IPS-18a (cell line): ENCODE measurements at regions not wholly inside any gene's neighbourhood (a gene's known extent, or its start where the extent isn't known, plus 50 kb on each side); places are given as distances from the start of the nearest gene placed in this dataset.
A peak's percentile ranks its signal among the peaks of the same experiment; 100 is the strongest.

ENCODE experiments used
- H3K27ac ChIP-seq: one replicate; pipeline ENCODE4 v1.5.1; 2013; ENCODE audit warnings: low read length
- H3K27me3 ChIP-seq: one replicate; pipeline ENCODE4 v1.6.1; 2013; ENCODE audit warnings: mild to moderate bottlenecking, low read length; ENCODE audit not compliant: control insufficient read depth, insufficient read depth
- H3K36me3 ChIP-seq: one replicate; pipeline ENCODE4 v1.6.1; 2013; ENCODE audit warnings: low read depth, low read length; ENCODE audit not compliant: control insufficient read depth
- H3K4me1 ChIP-seq: one replicate; pipeline ENCODE4 v1.6.1; 2013; ENCODE audit warnings: low read depth, low read length; ENCODE audit not compliant: control insufficient read depth
- H3K4me3 ChIP-seq: one replicate; pipeline ENCODE4 v1.5.1; 2013; ENCODE audit warnings: low read length
- H3K9ac ChIP-seq: one replicate; pipeline ENCODE4 v1.6.1; 2013; ENCODE audit warnings: mild to moderate bottlenecking, low read length, moderate library complexity
- H3K9me3 ChIP-seq: one replicate; pipeline ENCODE4 v1.6.1; 2013; ENCODE audit warnings: low read depth, low read length; ENCODE audit not compliant: control insufficient read depth

DNA sequence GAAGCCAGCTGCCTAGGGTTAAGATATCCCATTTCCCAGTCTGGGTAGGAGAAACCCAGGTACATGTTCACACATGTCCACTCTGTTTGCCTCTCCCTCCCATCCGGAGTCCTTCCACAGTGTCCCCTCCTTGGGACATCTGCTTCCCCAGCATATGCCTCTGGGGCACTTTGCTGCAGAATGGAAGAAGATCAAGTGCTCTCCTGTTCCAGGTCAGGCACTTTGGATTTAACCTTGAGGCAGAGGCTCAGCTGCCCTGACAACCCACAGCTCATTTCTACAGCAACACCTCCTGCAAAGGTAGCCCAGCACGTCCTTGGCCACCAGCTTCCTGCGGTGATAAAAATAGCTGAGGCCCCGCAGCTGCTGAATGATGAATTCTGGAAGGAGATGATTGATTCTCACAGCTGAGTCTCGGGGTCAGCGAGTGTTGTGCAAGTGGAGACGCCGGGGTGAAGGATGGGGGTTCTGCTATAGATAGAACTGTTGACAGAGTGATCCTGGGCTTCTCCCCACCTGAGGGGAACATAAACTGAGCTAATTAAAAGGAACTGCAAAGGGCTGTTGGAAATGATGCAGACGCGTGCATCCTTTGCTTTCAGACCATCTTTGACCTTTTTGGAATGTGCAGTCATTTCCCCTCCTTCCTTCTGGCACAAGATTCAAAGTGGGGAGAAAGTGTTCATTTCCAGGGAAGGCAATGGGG lies 145.0 kb downstream of the SLC38A6 start:
- Histone ChIP-seq H3K27ac (no peak overlapping the region), H3K4me1 (peaks cover 17% of the 10 kb centered on the region), H3K36me3 (no peaks in the 10 kb centered on the region), H3K9me3 (peaks cover 6% of the 10 kb centered on the region), H3K4me3 (no peak overlapping the region), H3K9ac (no peak overlapping the region), H3K27me3 (no peaks in the 10 kb centered on the region)

DNA sequence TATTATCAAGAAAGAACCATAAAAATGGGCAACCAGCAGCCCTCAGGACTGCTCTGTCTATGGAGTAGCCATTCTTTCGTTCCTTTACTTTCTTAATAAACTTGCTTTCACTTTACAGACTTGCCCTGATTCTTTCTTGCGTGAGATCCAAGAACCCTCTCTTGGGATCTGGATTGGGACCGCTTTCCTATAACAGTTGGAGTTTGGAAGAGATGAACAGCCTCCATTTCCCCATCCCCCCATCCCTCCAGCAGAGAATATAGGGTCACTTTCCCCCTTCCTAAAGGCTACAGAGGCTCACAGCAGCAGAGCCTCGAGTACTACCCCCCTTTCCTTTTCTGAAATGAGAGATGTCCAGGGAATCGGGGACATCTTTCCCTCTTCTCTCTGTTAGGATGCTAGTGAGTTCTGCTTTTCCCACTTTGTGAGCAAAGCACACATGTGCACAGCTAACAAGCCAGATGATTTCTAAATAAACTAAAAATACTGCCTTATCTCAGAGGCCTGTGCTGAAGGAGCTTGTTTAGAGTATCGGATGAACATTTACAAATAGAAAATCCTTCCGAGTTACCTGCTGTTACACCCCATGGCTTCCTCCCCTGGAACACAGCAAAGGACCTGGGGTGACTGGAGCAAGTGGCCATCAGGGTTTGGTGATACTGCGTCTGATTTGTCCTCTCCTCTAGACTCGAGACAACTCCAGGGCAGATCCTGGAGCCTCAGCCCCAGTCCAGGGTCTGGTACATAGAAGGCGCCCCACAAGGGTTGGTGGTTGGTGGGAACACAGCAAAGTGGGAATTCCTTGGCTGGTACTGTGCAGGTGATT lies 144.2 kb downstream of the SLC38A6 start:
- peaks cover 17% of the 10 kb centered on the region for H3K4me1 ChIP-seq
- peaks cover 11% of the 10 kb centered on the region for H3K9me3 ChIP-seq
- H3K4me3 ChIP-seq = no peak overlapping the region
- H3K27ac ChIP-seq = no peak overlapping the region
- H3K36me3 ChIP-seq = no peaks in the 10 kb centered on the region
- H3K9ac ChIP-seq = no peak overlapping the region
- H3K27me3 ChIP-seq = no peaks in the 10 kb centered on the region

DNA sequence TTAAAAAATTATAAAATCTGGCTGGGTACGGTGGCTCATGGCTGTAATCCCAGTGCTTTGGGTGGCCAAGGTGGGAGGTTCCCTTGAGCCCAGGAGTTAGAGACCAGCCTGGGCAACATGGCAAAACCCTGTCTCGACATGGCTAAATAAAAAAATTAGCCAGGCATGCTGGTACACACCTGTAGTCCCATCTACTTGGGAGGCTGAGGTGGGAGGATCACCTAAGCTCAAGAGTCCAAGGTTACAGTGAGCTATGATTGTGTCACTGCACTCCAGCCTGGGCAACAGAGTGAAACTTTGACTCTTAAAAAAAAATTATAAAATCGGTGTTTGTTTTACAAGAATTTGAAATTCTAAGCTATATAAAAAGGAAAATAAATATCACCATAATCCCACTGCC lies 141.8 kb downstream of the SLC38A6 start:
- Histone ChIP-seq H3K4me1 (peaks cover 36% of the 10 kb centered on the region), H3K27me3 (no peaks in the 10 kb centered on the region), H3K9me3 (peaks cover 11% of the 10 kb centered on the region), H3K9ac (no peak overlapping the region), H3K27ac (no peak overlapping the region), H3K36me3 (no peaks in the 10 kb centered on the region), H3K4me3 (no peak overlapping the region)

DNA sequence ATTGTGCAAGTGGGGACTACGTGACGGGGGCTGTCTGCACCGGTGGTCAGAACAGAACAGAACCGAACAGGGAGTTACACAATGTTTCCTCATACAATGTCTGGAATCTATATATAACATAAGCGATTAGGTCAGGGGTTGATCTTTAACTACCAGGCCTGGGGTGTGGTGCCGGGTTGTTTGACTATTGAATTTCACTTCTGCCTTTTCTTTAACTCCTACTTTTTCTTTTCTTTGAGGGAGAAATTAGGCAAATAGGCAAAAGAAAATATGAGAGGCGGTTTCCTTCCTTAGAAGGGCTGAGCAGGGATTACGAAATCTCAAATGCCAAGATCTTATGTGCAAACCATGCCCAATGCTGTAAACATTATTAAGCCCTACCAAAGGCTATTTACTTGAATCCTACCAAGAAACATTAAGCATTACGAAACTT lies 140.3 kb downstream of the SLC38A6 start:
- H3K27ac ChIP-seq = no peak overlapping the region
- peaks cover 11% of the 10 kb centered on the region for H3K9me3 ChIP-seq
- H3K4me3 ChIP-seq = no peak overlapping the region
- no peaks in the 10 kb centered on the region for H3K36me3 ChIP-seq
- no peaks in the 10 kb centered on the region for H3K27me3 ChIP-seq
- peaks cover 29% of the 10 kb centered on the region for H3K4me1 ChIP-seq
- H3K9ac ChIP-seq = no peak overlapping the region

DNA sequence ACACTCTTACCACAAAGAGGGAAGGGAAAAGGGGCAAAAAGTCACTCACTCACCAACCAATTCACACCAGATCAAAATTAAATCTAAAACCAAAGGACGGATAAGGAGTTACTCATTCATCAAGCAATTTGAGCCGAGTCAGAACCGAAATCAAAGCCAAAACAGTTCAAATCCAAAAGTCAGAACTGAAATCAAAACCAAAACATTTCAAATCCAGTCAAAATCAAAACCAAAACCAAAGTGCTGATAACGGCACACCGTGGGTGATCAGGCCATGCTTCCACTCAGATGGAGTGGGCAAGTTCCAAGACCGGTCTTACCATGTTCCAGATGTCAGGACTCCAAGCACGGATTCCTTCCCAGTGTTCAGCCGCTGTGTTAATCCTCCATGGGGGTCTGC lies 139.5 kb downstream of the SLC38A6 start:
- Histone ChIP-seq H3K9ac (no peak overlapping the region), H3K36me3 (no peaks in the 10 kb centered on the region), H3K27ac (no peak overlapping the region), H3K4me3 (no peak overlapping the region), H3K9me3 (peaks cover 11% of the 10 kb centered on the region), H3K27me3 (no peaks in the 10 kb centered on the region), H3K4me1 (peaks cover 25% of the 10 kb centered on the region)

DNA sequence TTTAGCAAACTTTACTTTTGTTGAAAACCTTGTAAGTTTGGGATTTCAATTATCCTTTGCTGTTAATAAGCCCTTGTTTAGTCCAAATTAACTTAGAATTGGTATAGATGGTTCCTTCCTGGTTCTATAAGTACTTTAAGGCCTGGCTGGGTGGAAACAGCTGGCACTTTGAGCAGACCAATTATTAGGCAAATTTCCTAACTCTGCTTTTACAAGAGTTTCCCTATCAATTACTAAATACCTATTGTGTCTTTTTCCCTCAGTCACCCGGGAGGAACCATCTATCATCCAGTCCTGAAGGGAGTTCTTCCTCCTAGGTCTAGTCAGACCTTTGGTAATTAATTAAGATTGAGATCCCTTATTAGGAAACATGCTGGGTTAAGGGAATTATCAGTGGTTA lies 138.0 kb downstream of the SLC38A6 start:
- Histone ChIP-seq H3K9me3 (peaks cover 15% of the 10 kb centered on the region), H3K27me3 (no peaks in the 10 kb centered on the region), H3K4me1 (peaks cover 25% of the 10 kb centered on the region), H3K9ac (no peak overlapping the region), H3K27ac (no peak overlapping the region), H3K36me3 (no peaks in the 10 kb centered on the region), H3K4me3 (peak overlapping the region; percentile 17)

DNA sequence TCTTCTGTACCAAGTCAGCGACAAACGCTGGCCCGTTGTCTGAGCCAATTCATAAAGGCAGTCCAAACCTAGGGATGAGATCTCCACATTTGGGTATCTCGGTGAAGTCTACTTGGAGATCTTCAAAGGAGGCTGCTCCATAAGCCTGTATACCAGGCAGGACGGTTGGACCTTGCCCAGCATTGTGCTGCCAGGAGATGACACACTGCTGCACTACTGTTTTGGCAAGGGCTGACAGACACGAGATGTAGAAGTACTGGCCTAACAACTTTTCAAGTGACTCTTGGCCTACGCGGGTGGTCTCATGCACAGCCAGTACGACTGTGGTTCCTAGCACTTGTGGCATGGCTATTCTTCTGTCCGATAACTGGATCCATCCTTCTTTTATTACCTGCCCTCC lies 135.3 kb downstream of the SLC38A6 start:
- H3K9ac ChIP-seq = no peak overlapping the region
- no peaks in the 10 kb centered on the region for H3K27me3 ChIP-seq
- no peak overlapping the region for H3K4me3 ChIP-seq
- peaks cover 25% of the 10 kb centered on the region for H3K4me1 ChIP-seq
- no peak overlapping the region for H3K27ac ChIP-seq
- H3K9me3 ChIP-seq = peaks cover 15% of the 10 kb centered on the region
- no peaks in the 10 kb centered on the region for H3K36me3 ChIP-seq

DNA sequence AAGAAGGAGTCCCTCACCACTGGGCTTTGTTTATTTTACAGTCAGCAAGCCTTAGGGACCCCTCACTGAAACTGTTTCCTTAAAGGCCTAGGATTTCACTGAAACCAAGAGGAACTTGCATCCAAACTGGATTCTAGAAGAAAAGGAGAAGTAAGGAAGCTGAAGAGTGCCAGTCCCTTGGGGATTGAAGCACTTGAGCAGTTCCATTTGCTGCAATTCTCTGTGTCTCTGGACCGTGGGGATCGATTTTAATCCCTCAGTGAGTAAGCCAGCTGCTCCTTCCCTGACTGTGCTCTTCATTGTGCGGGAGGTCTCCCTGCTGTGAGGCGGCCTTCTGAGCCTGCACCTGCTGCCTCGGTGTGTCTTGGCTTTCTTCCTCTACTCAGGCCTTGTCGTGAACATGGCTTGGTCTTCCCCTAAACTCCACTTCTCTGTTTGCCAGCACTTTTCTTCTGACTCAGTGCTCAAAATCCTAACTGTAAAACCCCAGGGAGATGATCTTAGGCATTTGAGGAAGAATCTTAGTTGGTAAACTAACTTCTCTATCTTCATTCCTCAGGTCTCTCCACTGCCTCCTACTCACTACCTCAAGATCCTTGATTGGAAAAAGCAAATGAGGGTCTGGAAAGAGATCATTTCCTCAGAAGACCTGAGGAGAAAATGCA lies 132.6 kb downstream of the SLC38A6 start:
- Histone ChIP-seq H3K4me3 (no peak overlapping the region), H3K27me3 (no peaks in the 10 kb centered on the region), H3K27ac (no peak overlapping the region), H3K36me3 (no peaks in the 10 kb centered on the region), H3K9me3 (peaks cover 7% of the 10 kb centered on the region), H3K4me1 (peaks cover 19% of the 10 kb centered on the region), H3K9ac (no peak overlapping the region)

DNA sequence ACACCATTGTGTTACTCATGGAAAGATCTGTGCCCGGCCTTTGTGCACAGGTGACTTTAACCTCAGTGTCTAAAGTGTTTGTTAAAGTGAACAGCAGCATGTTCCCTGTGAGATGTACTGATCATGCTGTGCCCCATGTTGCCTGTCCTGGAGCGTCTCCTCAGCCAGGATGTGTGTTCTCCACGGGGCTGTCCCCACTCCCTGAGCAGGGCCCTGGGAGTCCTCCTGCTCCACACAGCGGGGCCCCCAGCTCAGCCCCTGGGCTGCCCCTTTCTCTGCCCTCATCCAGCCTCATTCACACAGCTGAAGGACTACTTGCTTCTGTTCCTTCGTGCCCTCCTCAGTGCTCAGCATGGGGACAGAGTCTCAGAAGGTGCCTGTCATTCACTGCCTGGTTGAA lies 131.5 kb downstream of the SLC38A6 start:
- H3K36me3 ChIP-seq = no peaks in the 10 kb centered on the region
- no peak overlapping the region for H3K27ac ChIP-seq
- H3K27me3 ChIP-seq = no peaks in the 10 kb centered on the region
- no peak overlapping the region for H3K9ac ChIP-seq
- peaks cover 10% of the 10 kb centered on the region for H3K4me1 ChIP-seq
- peaks cover 7% of the 10 kb centered on the region for H3K9me3 ChIP-seq
- H3K4me3 ChIP-seq = no peak overlapping the region

DNA sequence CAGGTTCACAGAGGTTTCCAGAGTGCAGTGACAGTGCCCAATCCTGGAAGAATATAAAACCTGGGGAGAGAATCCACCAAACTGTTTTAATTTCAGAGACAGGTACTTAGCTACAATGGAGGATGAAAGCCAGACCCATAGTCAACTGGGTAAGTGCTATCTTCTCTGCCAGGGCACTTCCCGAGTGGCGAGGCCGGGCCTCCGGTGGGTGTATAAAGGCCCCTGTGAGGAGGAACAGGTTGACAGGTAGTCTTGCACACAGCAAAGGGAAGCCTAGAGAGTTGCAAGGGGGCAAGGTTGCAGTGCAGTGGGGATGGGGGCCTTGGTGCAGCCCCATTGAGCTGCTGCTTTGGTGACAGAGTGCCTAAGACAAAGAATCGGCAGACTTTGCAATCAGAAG lies 130.7 kb downstream of the SLC38A6 start:
- Histone ChIP-seq H3K36me3 (no peaks in the 10 kb centered on the region), H3K27ac (no peak overlapping the region), H3K9me3 (peaks cover 7% of the 10 kb centered on the region), H3K4me1 (peaks cover 10% of the 10 kb centered on the region), H3K9ac (no peak overlapping the region), H3K4me3 (no peak overlapping the region), H3K27me3 (no peaks in the 10 kb centered on the region)

DNA sequence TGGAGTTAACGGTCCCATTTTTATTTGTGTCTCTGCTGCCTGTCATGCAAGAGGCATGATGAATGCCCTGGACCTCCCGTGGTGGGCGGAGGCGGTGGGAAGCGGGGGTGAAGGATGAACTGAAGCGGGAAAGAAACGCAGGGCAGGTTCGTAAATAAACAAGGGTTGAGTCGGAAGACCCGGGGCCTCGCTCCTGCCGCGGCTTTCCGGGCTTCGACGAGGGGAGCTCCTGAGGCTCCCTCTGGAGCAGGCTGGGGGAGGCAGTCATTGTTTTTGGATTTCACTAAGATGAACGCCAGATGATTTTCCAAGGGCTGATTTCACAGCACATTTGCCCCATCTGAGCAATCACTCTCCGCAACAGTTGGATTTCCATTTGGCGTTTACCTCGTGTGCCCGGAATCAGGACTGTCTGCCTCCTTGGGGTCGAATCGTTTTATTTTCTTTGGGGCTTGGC lies 130.2 kb downstream of the SLC38A6 start:
- Histone ChIP-seq H3K27ac (no peak overlapping the region), H3K27me3 (no peaks in the 10 kb centered on the region), H3K4me1 (peaks cover 10% of the 10 kb centered on the region), H3K36me3 (no peaks in the 10 kb centered on the region), H3K4me3 (no peak overlapping the region), H3K9me3 (peaks cover 7% of the 10 kb centered on the region), H3K9ac (no peak overlapping the region)
